ENCODE measurements at regions not wholly inside any gene's neighbourhood (a gene's known extent, or its start where the extent isn't known, plus 50 kb on each side); places are given as distances from the start of the nearest gene placed in this dataset.

GRCh38 chr11:15485432-15485831 is 370.7 kb downstream of the INSC start:
- Histone ChIP-seq H3K4me1 (ENCODE audit: control insufficient read depth, insufficient read depth, low read length) (no peaks in the 10 kb centered on the region), H3K9me3 (ENCODE audit: control insufficient read depth, insufficient read depth, low read length) (peaks cover 3% of the 10 kb centered on the region), H3K27ac (ENCODE audit: low read length) (no peak overlapping the region), H3K36me3 (ENCODE audit: control insufficient read depth, insufficient read depth, low read length) (no peaks in the 10 kb centered on the region), H3K27me3 (ENCODE audit: control insufficient read depth, insufficient read depth, low read length) (no peaks in the 10 kb centered on the region), H3K4me3 (ENCODE audit: low read length) (no peak overlapping the region)
- H3K4me1 Mint-ChIP-seq = no peaks in the 10 kb centered on the region
- H3K4me3 Mint-ChIP-seq = no peak overlapping the region
- H3K9me3 Mint-ChIP-seq = peaks cover 7 to 9% of the 10 kb centered on the region in 2 donors
- TF ChIP-seq CTCF (IDR thresholded peaks at IDR 0.05) = no peak
- WGBS (ENCODE audit: insufficient coverage) = 46% methylated on average over 2 of the region's 2 CpGs
- no peak for DNase-seq
- intact Hi-C loops (cut with micrococcal nuclease) = no loop called here
- ATAC-seq = no peak
- no peaks in the 10 kb centered on the region for H3K36me3 Mint-ChIP-seq
- no peaks in the 10 kb centered on the region for H3K27me3 Mint-ChIP-seq (ENCODE audit: low read depth in 2 of 2)
- no peak overlapping the region for H3K27ac Mint-ChIP-seq

GRCh38 chr11:15489281-15489680 is 374.6 kb downstream of the INSC start:
- TF ChIP-seq CTCF (IDR thresholded peaks at IDR 0.05) = no peak
- no peak overlapping the region for H3K27ac ChIP-seq (ENCODE audit: low read length)
- peaks cover 0 to 4% of the 10 kb centered on the region in 2 donors for H3K27me3 Mint-ChIP-seq (ENCODE audit: low read depth in 2 of 2)
- DNase-seq (no peak), ATAC-seq (no peak)
- H3K27ac Mint-ChIP-seq = no peak overlapping the region
- H3K27me3 ChIP-seq (ENCODE audit: control insufficient read depth, insufficient read depth, low read length) = no peaks in the 10 kb centered on the region
- no peaks in the 10 kb centered on the region for H3K4me1 Mint-ChIP-seq
- H3K4me3 ChIP-seq (ENCODE audit: low read length) = no peak overlapping the region
- no peak overlapping the region for H3K4me3 Mint-ChIP-seq
- no peaks in the 10 kb centered on the region for H3K4me1 ChIP-seq (ENCODE audit: control insufficient read depth, insufficient read depth, low read length)
- H3K9me3 Mint-ChIP-seq = peaks cover 8% of the 10 kb centered on the region in 2 donors
- no peaks in the 10 kb centered on the region for H3K36me3 ChIP-seq (ENCODE audit: control insufficient read depth, insufficient read depth, low read length)
- intact Hi-C loops (cut with micrococcal nuclease) = no loop called here
- H3K36me3 Mint-ChIP-seq = no peaks in the 10 kb centered on the region
- H3K9me3 ChIP-seq (ENCODE audit: control insufficient read depth, insufficient read depth, low read length) = peaks cover 3% of the 10 kb centered on the region

- ATAC-seq (no peak), DNase-seq (no peak)
- Mint-ChIP-seq H3K36me3 (no peaks in the 10 kb centered on the region), H3K4me1 (no peaks in the 10 kb centered on the region), H3K27me3 (ENCODE audit: low read depth in 2 of 2) (peaks cover 0 to 4% of the 10 kb centered on the region in 2 donors), H3K27ac (no peak overlapping the region), H3K4me3 (no peak overlapping the region), H3K9me3 (peaks cover 6 to 8% of the 10 kb centered on the region in 2 donors)
- Histone ChIP-seq H3K4me1 (ENCODE audit: control insufficient read depth, insufficient read depth, low read length) (no peaks in the 10 kb centered on the region), H3K36me3 (ENCODE audit: control insufficient read depth, insufficient read depth, low read length) (no peaks in the 10 kb centered on the region), H3K9me3 (ENCODE audit: control insufficient read depth, insufficient read depth, low read length) (peaks cover 3% of the 10 kb centered on the region), H3K4me3 (ENCODE audit: low read length) (no peak overlapping the region), H3K27ac (ENCODE audit: low read length) (no peak overlapping the region), H3K27me3 (ENCODE audit: control insufficient read depth, insufficient read depth, low read length) (no peaks in the 10 kb centered on the region)
- intact Hi-C loops (cut with micrococcal nuclease) = no loop called here
- TF ChIP-seq CTCF (IDR thresholded peaks at IDR 0.05) = no peak
- WGBS (ENCODE audit: insufficient coverage) = 75% methylated on average over 1 of the region's 1 CpG
Observed at GRCh38 chr11:15490535-15490934, 375.8 kb downstream of the INSC start.

- intact Hi-C loops (cut with micrococcal nuclease) = no loop called here
- ATAC-seq = no peak
- Histone ChIP-seq H3K36me3 (ENCODE audit: control insufficient read depth, insufficient read depth, low read length) (no peaks in the 10 kb centered on the region), H3K27me3 (ENCODE audit: control insufficient read depth, insufficient read depth, low read length) (no peaks in the 10 kb centered on the region), H3K27ac (ENCODE audit: low read length) (no peak overlapping the region), H3K4me1 (ENCODE audit: control insufficient read depth, insufficient read depth, low read length) (no peaks in the 10 kb centered on the region), H3K4me3 (ENCODE audit: low read length) (no peak overlapping the region), H3K9me3 (ENCODE audit: control insufficient read depth, insufficient read depth, low read length) (peaks cover 3% of the 10 kb centered on the region)
- no peaks in the 10 kb centered on the region for H3K4me1 Mint-ChIP-seq
- H3K9me3 Mint-ChIP-seq = peaks cover 6 to 10% of the 10 kb centered on the region in 2 donors
- no peak for DNase-seq
- H3K27ac Mint-ChIP-seq = no peak overlapping the region
- H3K27me3 Mint-ChIP-seq (ENCODE audit: low read depth in 2 of 2) = peaks cover 0 to 4% of the 10 kb centered on the region in 2 donors
- no peaks in the 10 kb centered on the region for H3K36me3 Mint-ChIP-seq
- no peak overlapping the region for H3K4me3 Mint-ChIP-seq
- 88% methylated on average over 2 of the region's 2 CpGs for WGBS (ENCODE audit: insufficient coverage)
- no peak for TF ChIP-seq CTCF (IDR thresholded peaks at IDR 0.05)
Observed at GRCh38 chr11:15493066-15493465, 378.3 kb downstream of the INSC start.

All from natural killer cell (primary cell).